NCI-H226 (cell line): ENCODE measurements at regions not wholly inside any gene's neighbourhood (a gene's known extent, or its start where the extent isn't known, plus 50 kb on each side); places are given as distances from the start of the nearest gene placed in this dataset.

Experiments used
- DNase-seq: peaks from one replicate; pipeline ENCODE4 v3.0.0-alpha.2; 2015

GRCh38 chr12:124504273-124505000, 63.0 kb downstream of the NCOR2 start:
- DNase-seq: no peak

DNA sequence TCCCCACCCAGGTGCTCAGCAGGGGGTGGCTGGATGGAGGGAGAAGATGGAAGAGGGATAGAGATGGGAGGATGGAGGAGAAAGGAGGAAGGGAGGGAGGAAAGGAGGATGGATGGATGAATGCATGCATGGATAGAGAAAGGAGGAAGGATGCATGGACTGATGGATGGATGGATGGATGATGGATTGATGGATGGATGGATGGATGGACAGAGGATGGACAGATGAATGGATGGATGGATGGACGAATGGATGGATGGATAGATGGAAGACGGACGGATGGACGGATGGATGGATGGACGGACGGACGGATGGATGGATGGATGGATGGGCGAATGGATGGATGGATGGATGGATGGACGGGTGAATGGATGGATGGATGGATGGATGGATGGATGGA, 64.1 kb downstream of the NCOR2 start:
- no peak for DNase-seq

DNA sequence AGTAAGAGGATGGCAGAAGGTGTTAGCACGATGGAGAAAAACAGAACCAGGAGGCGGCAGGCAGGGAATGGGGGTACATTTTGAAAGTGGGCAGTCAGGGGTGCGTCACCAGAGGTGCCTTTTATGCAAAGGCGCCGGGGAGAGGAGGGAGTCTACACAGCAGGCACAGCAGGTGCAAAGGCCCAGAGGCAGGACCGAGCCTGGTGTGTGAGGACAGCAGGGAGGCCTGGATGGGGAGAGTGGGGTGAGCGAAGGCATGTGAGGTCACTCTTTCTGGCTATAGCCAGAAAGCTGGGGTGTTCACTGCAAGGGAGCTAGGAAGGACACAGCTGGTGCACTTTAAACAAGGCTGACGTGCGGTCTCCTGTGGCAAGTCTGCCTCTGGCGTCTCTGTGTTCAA, 65.0 kb downstream of the NCOR2 start:
- DNase-seq: no peak

GRCh38 chr12:124501827-124502226, 65.6 kb downstream of the NCOR2 start:
- DNase-seq: no peak

- DNase-seq: no peak
These were observed 66.3 kb downstream of the NCOR2 start for GRCh38 chr12:124501112-124501561.

DNA sequence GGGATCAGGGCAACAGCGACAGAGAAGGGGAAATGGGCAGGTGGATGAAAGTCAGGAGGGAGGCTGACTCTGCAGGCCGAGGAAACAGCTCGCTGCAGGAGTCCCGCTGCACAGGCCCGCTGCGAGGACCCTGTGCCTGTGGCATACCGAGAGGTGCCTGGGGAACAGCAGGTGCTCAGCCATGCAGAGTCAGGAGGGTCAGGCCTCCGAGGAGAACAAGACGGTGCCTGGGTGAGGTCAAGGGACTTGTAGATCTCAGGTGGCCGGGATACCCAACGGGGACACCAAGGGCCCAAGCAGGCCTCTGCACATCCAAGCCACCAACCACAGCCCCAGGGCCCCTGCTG, 67.5 kb downstream of the NCOR2 start:
- no peak for DNase-seq

- DNase-seq: no peak
These were observed 68.1 kb downstream of the NCOR2 start for GRCh38 chr12:124499190-124499753.

GRCh38 chr12:124498275-124499189, 68.9 kb downstream of the NCOR2 start:
- peak; percentile 57 for DNase-seq

DNA sequence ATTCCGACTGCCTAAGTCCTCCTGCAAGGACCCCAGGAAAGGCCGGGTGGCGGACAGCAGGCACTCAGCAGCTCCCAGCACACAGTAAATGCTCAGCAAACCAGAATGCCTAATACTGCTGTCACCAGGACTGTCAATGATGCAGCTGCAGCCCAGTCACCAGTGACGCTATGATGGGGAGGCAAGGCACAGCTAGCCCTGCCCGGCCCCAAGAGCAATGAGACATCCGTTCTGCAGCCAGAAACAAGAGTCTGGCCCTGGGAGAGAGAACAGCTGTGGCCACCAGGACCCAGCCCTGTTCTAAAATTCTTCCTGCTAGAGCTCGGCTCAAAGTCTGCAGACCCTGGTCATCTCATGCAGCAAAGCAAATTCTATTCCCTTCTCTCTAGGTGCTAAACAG, 69.8 kb downstream of the NCOR2 start:
- no peak for DNase-seq

GRCh38 chr12:124497039-124497438, 70.4 kb downstream of the NCOR2 start:
- peak; percentile 56 for DNase-seq

- no peak for DNase-seq
These were observed 70.8 kb downstream of the NCOR2 start for GRCh38 chr12:124496584-124496983.

DNA sequence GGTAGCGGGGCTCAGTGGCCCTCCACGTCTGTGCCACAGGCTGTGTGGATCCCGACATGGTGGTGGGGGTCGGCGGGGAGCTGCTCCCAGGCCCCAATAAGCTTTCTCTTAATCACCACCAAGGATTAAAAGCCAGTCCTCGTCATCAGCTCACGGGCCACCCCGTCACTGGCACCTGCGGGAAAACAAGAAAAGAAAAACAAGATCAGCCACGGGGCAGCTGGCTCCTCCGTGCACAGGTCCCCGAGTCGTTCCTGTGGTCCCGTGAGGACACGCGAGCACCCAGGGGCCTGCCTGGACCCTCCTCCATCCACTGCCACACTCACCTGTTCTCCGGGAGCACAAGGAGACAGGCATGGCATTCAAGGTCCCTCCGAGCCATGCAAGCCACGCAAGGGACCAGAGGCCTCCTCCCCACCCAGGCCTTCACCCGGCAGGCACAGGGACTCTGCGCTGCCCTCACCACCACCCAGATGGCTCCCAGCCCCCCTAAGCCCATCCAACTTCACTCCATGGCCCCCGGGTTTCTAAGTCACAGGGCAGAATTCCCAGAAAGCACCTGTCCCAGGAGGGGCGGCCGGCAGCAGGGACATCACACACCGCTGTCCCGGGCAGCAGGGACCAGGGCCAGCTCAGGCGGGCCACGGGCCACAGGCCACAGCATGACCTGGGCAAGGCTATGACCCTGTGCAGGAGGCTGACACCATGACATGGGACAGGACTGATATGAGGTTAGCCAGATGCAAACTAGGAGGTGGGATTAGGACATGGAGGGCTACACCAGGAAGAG, 72.0 kb downstream of the NCOR2 start:
- DNase-seq: no peak

DNA sequence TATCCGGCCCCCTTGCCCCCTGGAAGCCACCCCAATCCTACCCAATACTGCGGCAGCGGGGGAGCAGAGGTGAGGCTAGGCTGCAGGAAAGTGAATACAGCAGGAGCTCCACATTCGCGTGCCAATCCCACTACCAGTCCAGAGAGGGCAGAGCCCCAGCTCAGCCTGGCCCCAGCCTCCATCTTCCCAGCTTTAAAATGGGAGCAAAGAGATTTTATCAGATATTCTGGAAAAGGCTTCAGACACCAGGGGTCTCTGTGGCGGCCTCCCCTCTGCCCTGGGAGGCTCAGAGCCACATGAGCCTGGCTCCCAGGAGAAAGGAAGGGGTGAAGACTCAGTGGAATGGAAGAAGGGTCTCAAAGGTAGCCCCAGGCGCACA, 72.7 kb downstream of the NCOR2 start:
- DNase-seq: no peak

- DNase-seq: no peak
These were observed 73.3 kb downstream of the NCOR2 start for GRCh38 chr12:124493809-124494750.

DNA sequence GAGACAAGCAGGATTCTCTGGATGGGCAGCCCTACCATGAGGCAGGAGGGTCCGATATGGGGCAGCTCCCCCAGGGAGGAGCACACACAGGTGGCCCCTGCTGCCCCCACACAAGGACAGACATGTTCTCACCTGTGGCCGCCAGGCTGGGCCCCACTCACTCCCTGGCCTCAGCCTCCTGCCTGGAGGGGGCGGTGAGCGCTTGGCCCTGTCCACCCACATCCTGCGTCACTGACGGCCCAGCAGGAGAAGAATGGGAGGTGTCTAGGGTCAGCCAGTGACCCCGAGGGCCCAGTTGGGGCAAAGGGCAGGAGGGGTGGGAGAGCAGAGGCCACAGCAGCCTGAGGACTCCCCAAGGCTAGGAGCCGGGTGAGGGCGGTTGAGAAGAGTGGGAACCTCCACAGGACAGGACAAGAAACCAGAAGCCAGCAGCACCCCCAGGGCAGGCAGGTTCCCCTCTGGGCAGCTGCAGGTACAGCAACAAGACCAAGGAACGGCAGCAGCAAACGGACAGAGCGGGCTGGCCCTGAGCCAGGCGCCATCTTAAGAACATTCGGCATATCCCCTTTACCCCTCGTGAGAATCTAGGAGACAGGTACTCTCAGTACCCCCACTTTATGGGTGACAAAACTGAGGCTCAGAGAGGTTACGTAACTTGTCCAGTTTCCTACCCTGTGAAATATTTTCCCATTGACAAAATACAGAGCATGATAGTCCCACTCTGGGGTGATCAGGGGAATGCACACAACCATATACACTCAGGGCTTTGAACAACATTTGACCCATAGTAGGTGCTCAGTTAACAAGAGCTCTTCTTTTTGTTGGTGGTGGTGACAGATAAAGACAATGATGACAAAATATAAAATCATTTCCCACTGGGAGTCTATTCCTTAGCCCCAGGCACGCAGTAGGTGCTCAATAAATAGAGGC, 74.3 kb downstream of the NCOR2 start:
- no peak for DNase-seq

DNA sequence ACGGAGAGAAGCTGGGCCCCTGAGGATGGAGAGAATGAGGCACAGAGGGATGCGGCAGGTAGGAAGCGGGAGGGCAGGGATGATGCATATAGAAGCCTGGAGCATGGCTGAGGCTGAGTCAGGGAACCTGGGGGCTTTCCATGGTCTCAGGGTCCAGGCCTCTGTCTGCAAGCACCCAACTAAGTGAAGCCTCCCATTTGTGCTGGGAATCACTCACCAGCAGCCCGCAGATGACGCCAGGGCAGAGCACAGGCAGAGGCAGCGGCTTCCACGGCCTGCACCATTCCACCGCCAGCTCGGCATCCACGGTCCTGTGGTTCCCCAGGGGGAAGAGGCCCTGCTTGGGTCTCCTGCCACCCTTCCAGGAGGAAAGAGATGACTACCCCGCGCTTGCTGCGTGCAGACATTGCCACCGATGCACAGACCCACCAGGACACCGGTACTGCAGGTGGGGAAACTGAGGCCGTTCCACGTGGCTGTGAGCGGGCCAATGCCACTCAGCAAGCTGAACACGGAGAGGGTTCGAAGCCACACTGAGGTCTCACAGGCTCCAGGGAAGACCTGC, 75.5 kb downstream of the NCOR2 start:
- DNase-seq: no peak

- DNase-seq: no peak
These were observed 76.1 kb downstream of the NCOR2 start for GRCh38 chr12:124491310-124491709.

DNA sequence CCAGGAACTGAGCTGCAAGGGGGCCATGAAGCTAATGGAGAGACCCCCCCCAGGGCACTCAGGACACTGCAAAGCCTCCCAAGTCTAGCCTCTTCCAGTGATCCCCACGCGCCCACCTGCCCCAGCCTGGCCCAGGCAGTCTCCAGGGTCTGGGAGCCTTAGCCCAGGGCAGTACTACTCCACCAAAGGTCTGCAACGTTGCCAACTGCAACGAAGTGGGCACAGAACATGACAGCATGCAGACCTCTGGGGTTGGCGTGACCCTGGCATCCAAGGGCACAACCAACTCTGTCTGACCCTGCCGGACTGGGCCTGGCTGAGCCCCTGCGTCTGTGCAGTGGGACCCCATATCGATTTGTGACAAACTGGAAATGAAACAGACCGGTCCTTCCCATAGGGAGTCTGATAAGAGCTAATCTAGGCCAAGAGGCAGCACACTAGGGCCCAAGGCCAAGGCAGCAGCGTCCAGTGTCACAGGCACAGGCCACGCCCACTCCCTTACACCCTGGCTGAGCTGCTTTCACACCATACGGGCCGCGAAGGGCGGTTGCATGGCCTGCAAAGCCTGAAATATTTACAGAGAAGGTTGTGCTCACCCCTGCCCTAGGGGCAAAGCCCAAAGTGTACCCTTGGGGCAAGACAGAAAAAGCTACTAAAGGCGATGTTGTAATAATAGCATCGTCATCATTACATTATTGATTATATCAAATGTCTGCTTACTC, 76.7 kb downstream of the NCOR2 start:
- no peak for DNase-seq

DNA sequence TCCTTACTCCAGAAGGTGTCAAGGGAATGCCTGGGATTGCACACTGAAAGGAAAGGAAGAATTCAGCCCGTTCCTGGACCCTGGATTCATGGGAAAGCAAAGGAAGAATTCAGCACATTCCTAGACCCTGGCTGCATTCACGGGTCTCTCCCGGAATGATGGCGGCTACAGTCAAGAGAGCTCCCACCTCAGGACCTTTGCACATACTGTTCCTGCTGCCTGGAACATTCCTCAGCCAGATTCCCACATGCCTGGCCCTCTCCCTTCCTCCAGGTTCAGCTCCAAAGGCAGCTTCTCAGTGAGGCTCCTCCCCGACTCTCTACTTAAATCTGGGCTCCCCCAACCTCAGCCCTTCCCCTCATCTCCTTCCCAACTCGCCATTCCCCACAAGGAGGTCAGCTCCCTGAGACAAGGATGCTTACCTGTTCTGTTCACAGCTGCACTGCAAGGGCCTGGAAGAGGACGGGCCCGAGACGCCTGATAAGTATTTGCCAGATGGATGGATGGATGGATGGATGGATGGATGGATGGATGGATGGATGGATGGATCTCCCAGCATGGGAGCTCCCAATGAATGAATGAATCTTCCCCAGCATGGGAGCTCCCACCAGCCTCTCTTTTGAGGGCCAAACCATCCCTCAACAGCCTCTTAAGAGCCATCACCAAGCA, 77.4 kb downstream of the NCOR2 start:
- DNase-seq: no peak
